ENCODE measurements at regions not wholly inside any gene's neighbourhood (a gene's known extent, or its start where the extent isn't known, plus 50 kb on each side); places are given as distances from the start of the nearest gene placed in this dataset.

GRCh38 chr2:237181844-237182243 is 96.2 kb downstream of the COPS8 start:
- Histone ChIP-seq H3K4me1 (ENCODE audit: control insufficient read depth, low read length) (no peaks in the 10 kb centered on the region), H3F3A (ENCODE audit: control insufficient read depth, insufficient read depth) (no peaks in the 10 kb centered on the region), H3K4me3 (ENCODE audit: low read length) (no peak overlapping the region), H3K79me2 (ENCODE audit: control insufficient read depth, low read length) (no peaks in the 10 kb centered on the region), H3K9me3 (ENCODE audit: control insufficient read depth, insufficient read depth, low read length) (no peaks in the 10 kb centered on the region), H3K27ac (ENCODE audit: low read depth, low read length) (no peak overlapping the region), H3K27me3 (ENCODE audit: control insufficient read depth, low read length) (peaks cover 3% of the 10 kb centered on the region; the same call in 1 of the 2 replicates), H3K9me2 (replicated peaks; ENCODE audit: control insufficient read depth, low read length) (no peaks in the 10 kb centered on the region), H3K4me2 (ENCODE audit: low read length) (no peak overlapping the region), H4K20me1 (ENCODE audit: control insufficient read depth, insufficient read depth, low read depth, low read length) (no peaks in the 10 kb centered on the region), H3K36me3 (ENCODE audit: control insufficient read depth, low read length) (no peaks in the 10 kb centered on the region)
- no peak for TF ChIP-seq EZH2phosphoT487 (IDR thresholded peaks at IDR 0.05; ENCODE audit: borderline replicate concordance, low read length)
- TF ChIP-seq, protein P1, sequence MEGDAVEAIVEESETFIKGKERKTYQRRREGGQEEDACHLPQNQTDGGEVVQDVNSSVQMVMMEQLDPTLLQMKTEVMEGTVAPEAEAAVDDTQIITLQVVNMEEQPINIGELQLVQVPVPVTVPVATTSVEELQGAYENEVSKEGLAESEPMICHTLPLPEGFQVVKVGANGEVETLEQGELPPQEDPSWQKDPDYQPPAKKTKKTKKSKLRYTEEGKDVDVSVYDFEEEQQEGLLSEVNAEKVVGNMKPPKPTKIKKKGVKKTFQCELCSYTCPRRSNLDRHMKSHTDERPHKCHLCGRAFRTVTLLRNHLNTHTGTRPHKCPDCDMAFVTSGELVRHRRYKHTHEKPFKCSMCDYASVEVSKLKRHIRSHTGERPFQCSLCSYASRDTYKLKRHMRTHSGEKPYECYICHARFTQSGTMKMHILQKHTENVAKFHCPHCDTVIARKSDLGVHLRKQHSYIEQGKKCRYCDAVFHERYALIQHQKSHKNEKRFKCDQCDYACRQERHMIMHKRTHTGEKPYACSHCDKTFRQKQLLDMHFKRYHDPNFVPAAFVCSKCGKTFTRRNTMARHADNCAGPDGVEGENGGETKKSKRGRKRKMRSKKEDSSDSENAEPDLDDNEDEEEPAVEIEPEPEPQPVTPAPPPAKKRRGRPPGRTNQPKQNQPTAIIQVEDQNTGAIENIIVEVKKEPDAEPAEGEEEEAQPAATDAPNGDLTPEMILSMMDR (IDR thresholded peaks at IDR 0.05; ENCODE audit: low read depth, low read length, poor library complexity, severe bottlenecking) = no peak

- Histone ChIP-seq H3K4me2 (ENCODE audit: low read length) (no peak overlapping the region), H3K9me3 (ENCODE audit: control insufficient read depth, insufficient read depth, low read length) (no peaks in the 10 kb centered on the region), H3K36me3 (ENCODE audit: control insufficient read depth, low read length) (no peaks in the 10 kb centered on the region), H3K4me3 (ENCODE audit: low read length) (no peak overlapping the region), H4K20me1 (ENCODE audit: control insufficient read depth, insufficient read depth, low read depth, low read length) (no peaks in the 10 kb centered on the region), H3K27me3 (ENCODE audit: control insufficient read depth, low read length) (peaks cover 3% of the 10 kb centered on the region; the same call in 1 of the 2 replicates), H3K9me2 (replicated peaks; ENCODE audit: control insufficient read depth, low read length) (no peaks in the 10 kb centered on the region), H3K4me1 (ENCODE audit: control insufficient read depth, low read length) (no peaks in the 10 kb centered on the region), H3K79me2 (ENCODE audit: control insufficient read depth, low read length) (no peaks in the 10 kb centered on the region), H3F3A (ENCODE audit: control insufficient read depth, insufficient read depth) (no peaks in the 10 kb centered on the region), H3K27ac (ENCODE audit: low read depth, low read length) (no peak overlapping the region)
- TF ChIP-seq, protein P1 (IDR thresholded peaks at IDR 0.05; ENCODE audit: low read depth, low read length, poor library complexity, severe bottlenecking) = no peak
- TF ChIP-seq EZH2phosphoT487 (IDR thresholded peaks at IDR 0.05; ENCODE audit: borderline replicate concordance, low read length) = no peak
These were observed 96.9 kb downstream of the COPS8 start for GRCh38 chr2:237182422-237183123.

GRCh38 chr2:237184192-237184918 is 98.7 kb downstream of the COPS8 start:
- H3K9me2 ChIP-seq (replicated peaks; ENCODE audit: control insufficient read depth, low read length) = no peaks in the 10 kb centered on the region
- H3K36me3 ChIP-seq (ENCODE audit: control insufficient read depth, low read length) = no peaks in the 10 kb centered on the region
- H3K79me2 ChIP-seq (ENCODE audit: control insufficient read depth, low read length) = no peaks in the 10 kb centered on the region
- H3K4me3 ChIP-seq (ENCODE audit: low read length) = no peak overlapping the region
- H3K9me3 ChIP-seq (ENCODE audit: control insufficient read depth, insufficient read depth, low read length) = no peaks in the 10 kb centered on the region
- H4K20me1 ChIP-seq (ENCODE audit: control insufficient read depth, insufficient read depth, low read depth, low read length) = no peaks in the 10 kb centered on the region
- H3F3A ChIP-seq (ENCODE audit: control insufficient read depth, insufficient read depth) = no peaks in the 10 kb centered on the region
- no peak overlapping the region for H3K4me2 ChIP-seq (ENCODE audit: low read length)
- peaks cover 3% of the 10 kb centered on the region; the same call in 1 of the 2 replicates for H3K27me3 ChIP-seq (ENCODE audit: control insufficient read depth, low read length)
- no peaks in the 10 kb centered on the region for H3K4me1 ChIP-seq (ENCODE audit: control insufficient read depth, low read length)
- no peak for TF ChIP-seq EZH2phosphoT487 (IDR thresholded peaks at IDR 0.05; ENCODE audit: borderline replicate concordance, low read length)
- TF ChIP-seq, protein P1 (IDR thresholded peaks at IDR 0.05; ENCODE audit: low read depth, low read length, poor library complexity, severe bottlenecking) = no peak
- H3K27ac ChIP-seq (ENCODE audit: low read depth, low read length) = no peak overlapping the region
